Astrocyte of the cerebellum (primary cell): ENCODE measurements at regions not wholly inside any gene's neighbourhood (a gene's known extent, or its start where the extent isn't known, plus 50 kb on each side); places are given as distances from the start of the nearest gene placed in this dataset.

Source experiments
- DNase-seq: peaks from one replicate; pipeline ENCODE4 v3.0.0-alpha.2; 2011; ENCODE audit warnings: low read depth
- H3K4me3 ChIP-seq: 2 replicates; pipeline ENCODE4 v1.5.1; 2011; ENCODE audit warnings: mild to moderate bottlenecking, low read depth, low read length, moderate library complexity
- in situ Hi-C: cut with HindIII; loops from 2 replicates; pipeline ENCODE4 v1.10.0; 2017; ENCODE audit warnings: low sequenced_read_pairs
- TF ChIP-seq, protein P1 (sequence below): IDR thresholded peaks from 2 replicates; pipeline ENCODE4 v1.5.1; 2012; ENCODE audit warnings: low read length, low read depth, moderate library complexity, mild to moderate bottlenecking; ENCODE audit errors: missing control alignments

GRCh38 chr6:754202-754601, 61.3 kb upstream of the EXOC2 start:
- TF ChIP-seq, protein P1, sequence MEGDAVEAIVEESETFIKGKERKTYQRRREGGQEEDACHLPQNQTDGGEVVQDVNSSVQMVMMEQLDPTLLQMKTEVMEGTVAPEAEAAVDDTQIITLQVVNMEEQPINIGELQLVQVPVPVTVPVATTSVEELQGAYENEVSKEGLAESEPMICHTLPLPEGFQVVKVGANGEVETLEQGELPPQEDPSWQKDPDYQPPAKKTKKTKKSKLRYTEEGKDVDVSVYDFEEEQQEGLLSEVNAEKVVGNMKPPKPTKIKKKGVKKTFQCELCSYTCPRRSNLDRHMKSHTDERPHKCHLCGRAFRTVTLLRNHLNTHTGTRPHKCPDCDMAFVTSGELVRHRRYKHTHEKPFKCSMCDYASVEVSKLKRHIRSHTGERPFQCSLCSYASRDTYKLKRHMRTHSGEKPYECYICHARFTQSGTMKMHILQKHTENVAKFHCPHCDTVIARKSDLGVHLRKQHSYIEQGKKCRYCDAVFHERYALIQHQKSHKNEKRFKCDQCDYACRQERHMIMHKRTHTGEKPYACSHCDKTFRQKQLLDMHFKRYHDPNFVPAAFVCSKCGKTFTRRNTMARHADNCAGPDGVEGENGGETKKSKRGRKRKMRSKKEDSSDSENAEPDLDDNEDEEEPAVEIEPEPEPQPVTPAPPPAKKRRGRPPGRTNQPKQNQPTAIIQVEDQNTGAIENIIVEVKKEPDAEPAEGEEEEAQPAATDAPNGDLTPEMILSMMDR = no peak
- no peak for DNase-seq
- no peak overlapping the region for H3K4me3 ChIP-seq
- in situ Hi-C loops = no loop called here

GRCh38 chr6:753486-753885, 60.5 kb upstream of the EXOC2 start:
- H3K4me3 ChIP-seq = no peak overlapping the region
- in situ Hi-C loops = no loop called here
- DNase-seq = no peak
- TF ChIP-seq, protein P1 = no peak

- no peak overlapping the region for H3K4me3 ChIP-seq
- TF ChIP-seq, protein P1 = no peak
- in situ Hi-C loops = no loop called here
- no peak for DNase-seq
Measured at GRCh38 chr6:752438-752837, 59.5 kb upstream of the EXOC2 start.

DNA sequence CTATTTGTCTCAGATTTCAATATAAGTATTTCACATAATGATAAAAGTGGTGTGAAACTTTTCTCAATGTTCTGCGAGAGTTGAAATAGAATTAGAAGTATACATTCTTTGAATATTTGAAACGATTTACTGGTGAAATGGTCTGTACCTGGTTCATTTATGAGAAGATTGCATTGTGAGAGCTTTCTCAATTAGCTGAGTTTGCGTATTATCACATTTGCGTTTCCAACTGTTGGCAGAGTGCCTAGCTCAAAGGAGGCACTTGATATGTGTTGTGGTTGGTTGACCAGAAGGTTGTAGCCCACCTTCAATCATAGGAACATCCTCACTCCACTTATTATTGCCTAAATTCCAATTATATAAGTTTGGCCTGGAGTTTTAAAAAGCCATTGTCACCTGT, 58.8 kb upstream of the EXOC2 start:
- in situ Hi-C loops = no loop called here
- no peak overlapping the region for H3K4me3 ChIP-seq
- no peak for DNase-seq
- TF ChIP-seq, protein P1 = no peak

DNA sequence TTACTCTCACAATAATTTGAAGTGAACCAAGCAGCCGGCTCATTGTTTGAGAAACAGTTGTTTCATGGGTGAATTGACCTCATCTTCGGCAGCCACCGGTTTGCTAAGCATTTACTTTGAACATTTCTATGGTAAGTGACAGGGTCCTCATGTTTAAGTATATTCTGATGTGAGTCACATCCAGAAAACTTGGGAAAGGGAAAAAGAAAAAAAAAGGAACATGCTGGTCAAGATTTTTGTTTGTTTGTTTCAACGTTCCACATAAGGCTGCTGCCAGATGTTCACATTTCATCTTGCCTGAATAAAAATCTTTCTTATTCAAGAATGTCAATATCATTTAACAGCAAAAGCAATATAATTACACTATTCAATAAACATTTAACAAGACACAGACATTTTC, 55.0 kb upstream of the EXOC2 start:
- H3K4me3 ChIP-seq = no peak overlapping the region
- TF ChIP-seq, protein P1 = no peak
- DNase-seq = no peak
- in situ Hi-C loops = no loop called here

- DNase-seq = no peak
- no peak overlapping the region for H3K4me3 ChIP-seq
- in situ Hi-C loops = no loop called here
- TF ChIP-seq, protein P1 = no peak
Measured at GRCh38 chr6:747028-747427, 54.1 kb upstream of the EXOC2 start.
